ENCODE measurements at regions not wholly inside any gene's neighbourhood (a gene's known extent, or its start where the extent isn't known, plus 50 kb on each side); places are given as distances from the start of the nearest gene placed in this dataset.

DNA sequence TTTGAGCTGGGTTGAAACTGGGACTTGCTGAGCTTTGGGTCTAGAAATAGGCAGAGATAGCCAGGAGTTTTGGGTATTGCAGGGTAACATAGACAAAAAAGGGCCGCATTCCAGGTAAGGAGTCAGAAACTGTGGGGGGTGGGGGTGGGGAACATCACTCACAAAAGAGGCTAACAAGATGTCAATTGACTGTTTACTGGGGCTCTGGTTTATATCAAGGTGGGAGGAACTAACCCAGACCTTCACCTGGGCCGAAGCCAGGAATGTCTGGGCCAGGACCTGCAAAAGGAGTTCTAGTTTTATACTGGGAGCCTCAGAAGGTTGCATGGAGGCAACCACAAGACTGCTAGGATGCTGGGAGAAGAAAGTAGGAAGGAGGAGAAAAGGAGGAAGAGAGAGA is 154.4 kb downstream of the EMP1 start:
- H3K79me2 ChIP-seq (ENCODE audit: insufficient read depth, low read length) = no peaks in the 10 kb centered on the region
- no peaks in the 10 kb centered on the region for H3K9me3 ChIP-seq (ENCODE audit: low read length)
- no peak for TF ChIP-seq ZNF569 (CRISPR knock-in tag; IDR thresholded peaks at IDR 0.05; ENCODE audit: borderline replicate concordance)
- TF ChIP-seq MTA3 (CRISPR knock-in tag; IDR thresholded peaks at IDR 0.05) = no peak
- TF ChIP-seq ZNF431 (CRISPR knock-in tag; IDR thresholded peaks at IDR 0.05; ENCODE audit: borderline replicate concordance, low read depth) = no peak
- no peak for TF ChIP-seq ERF (CRISPR knock-in tag; IDR thresholded peaks at IDR 0.05)
- TF ChIP-seq ZNF782 (CRISPR knock-in tag; IDR thresholded peaks at IDR 0.05; ENCODE audit: borderline replicate concordance) = no peak
- TF ChIP-seq ZSCAN25 (CRISPR knock-in tag; IDR thresholded peaks at IDR 0.05) = no peak
- TF ChIP-seq KDM4B (CRISPR knock-in tag; IDR thresholded peaks at IDR 0.05) = no peak
- TF ChIP-seq HNRNPK (IDR thresholded peaks at IDR 0.05; ENCODE audit: low read depth, low read length, poor library complexity, severe bottlenecking) = no peak
- no peak for TF ChIP-seq IRF2 (CRISPR knock-in tag; IDR thresholded peaks at IDR 0.05)
- no peak for TF ChIP-seq ZNF234 (CRISPR knock-in tag; conservative IDR thresholded peaks at IDR 0.05)
- TF ChIP-seq POLR2AphosphoS5 (IDR thresholded peaks at IDR 0.05; ENCODE audit: low read depth, low read length) = no peak
- TF ChIP-seq ZNF552 (CRISPR knock-in tag; IDR thresholded peaks at IDR 0.05; ENCODE audit: borderline replicate concordance) = no peak
- no peak for TF ChIP-seq CEBPB (IDR thresholded peaks at IDR 0.05; ENCODE audit: borderline replicate concordance, low read depth, low read length)
- TF ChIP-seq ATF7-NPFF (CRISPR knock-in tag; IDR thresholded peaks at IDR 0.05; ENCODE audit: low read depth) = no peak
- TF ChIP-seq, protein P1, sequence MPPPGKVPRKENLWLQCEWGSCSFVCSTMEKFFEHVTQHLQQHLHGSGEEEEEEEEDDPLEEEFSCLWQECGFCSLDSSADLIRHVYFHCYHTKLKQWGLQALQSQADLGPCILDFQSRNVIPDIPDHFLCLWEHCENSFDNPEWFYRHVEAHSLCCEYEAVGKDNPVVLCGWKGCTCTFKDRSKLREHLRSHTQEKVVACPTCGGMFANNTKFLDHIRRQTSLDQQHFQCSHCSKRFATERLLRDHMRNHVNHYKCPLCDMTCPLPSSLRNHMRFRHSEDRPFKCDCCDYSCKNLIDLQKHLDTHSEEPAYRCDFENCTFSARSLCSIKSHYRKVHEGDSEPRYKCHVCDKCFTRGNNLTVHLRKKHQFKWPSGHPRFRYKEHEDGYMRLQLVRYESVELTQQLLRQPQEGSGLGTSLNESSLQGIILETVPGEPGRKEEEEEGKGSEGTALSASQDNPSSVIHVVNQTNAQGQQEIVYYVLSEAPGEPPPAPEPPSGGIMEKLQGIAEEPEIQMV (CRISPR knock-in tag; IDR thresholded peaks at IDR 0.05; ENCODE audit: low read depth) = no peak
- TF ChIP-seq HMGA1 (CRISPR knock-in tag; conservative IDR thresholded peaks at IDR 0.05) = no peak
- TF ChIP-seq, protein P2, sequence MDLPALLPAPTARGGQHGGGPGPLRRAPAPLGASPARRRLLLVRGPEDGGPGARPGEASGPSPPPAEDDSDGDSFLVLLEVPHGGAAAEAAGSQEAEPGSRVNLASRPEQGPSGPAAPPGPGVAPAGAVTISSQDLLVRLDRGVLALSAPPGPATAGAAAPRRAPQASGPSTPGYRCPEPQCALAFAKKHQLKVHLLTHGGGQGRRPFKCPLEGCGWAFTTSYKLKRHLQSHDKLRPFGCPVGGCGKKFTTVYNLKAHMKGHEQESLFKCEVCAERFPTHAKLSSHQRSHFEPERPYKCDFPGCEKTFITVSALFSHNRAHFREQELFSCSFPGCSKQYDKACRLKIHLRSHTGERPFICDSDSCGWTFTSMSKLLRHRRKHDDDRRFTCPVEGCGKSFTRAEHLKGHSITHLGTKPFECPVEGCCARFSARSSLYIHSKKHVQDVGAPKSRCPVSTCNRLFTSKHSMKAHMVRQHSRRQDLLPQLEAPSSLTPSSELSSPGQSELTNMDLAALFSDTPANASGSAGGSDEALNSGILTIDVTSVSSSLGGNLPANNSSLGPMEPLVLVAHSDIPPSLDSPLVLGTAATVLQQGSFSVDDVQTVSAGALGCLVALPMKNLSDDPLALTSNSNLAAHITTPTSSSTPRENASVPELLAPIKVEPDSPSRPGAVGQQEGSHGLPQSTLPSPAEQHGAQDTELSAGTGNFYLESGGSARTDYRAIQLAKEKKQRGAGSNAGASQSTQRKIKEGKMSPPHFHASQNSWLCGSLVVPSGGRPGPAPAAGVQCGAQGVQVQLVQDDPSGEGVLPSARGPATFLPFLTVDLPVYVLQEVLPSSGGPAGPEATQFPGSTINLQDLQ (CRISPR knock-in tag; IDR thresholded peaks at IDR 0.05) = no peak
- TF ChIP-seq TOPORS (CRISPR knock-in tag; IDR thresholded peaks at IDR 0.05) = no peak
- TF ChIP-seq ARNT (IDR thresholded peaks at IDR 0.05) = no peak
- TF ChIP-seq NRL (CRISPR knock-in tag; IDR thresholded peaks at IDR 0.05; ENCODE audit: borderline replicate concordance) = no peak
- ChIA-PET POLR2A (no interaction called here), CTCF (ENCODE audit: low intra/inter-chr PET ratio, low total read pairs) (no interaction called here)
- H3K27ac ChIP-seq (ENCODE audit: extremely low read length, insufficient read depth, low read length) = no peak overlapping the region
- no peaks in the 10 kb centered on the region; a peak in 1 of 5 replicates for H3K27me3 ChIP-seq (ENCODE audit: control insufficient read depth in 1 of 2, insufficient read depth in 2 of 2, low read length in 2 of 2)
- no peaks in the 10 kb centered on the region for H4K20me1 ChIP-seq (ENCODE audit: insufficient read depth, low read length)
- DNase-seq (ENCODE audit: low spot score) (no peak), FAIRE-seq (no peak), ATAC-seq (no peak)
- no peak overlapping the region for H3K4me2 ChIP-seq (ENCODE audit: low read depth, low read length)
- no peaks in the 10 kb centered on the region for H3K4me1 ChIP-seq (ENCODE audit: insufficient read depth, low read length)
- H2AFZ ChIP-seq (ENCODE audit: low read length) = no peak overlapping the region
- H3K9ac ChIP-seq (ENCODE audit: insufficient read depth, low read depth, low read length) = no peak overlapping the region
- H3K4me3 ChIP-seq (replicated peaks in 1 of 3; ENCODE audit: insufficient read depth in 1 of 3, low read depth in 2 of 3, low read length in 3 of 3) = no peak overlapping the region
- no peaks in the 10 kb centered on the region for H3K36me3 ChIP-seq (replicated peaks in 1 of 2; ENCODE audit: control insufficient read depth in 1 of 2, insufficient read depth in 2 of 2, low read length in 2 of 2)
- in situ Hi-C loops (cut with HindIII; ENCODE audit: extremely low pct_ligation_motif_present, low pct_unique_long_range_greater_than_20kb) (loop anchor here (25.0 kb wide), 1 partner anchor 811 kb away; no protein-coding TSS in a partner anchor), intact Hi-C loops (cut with micrococcal nuclease; ENCODE audit: unreplicated experiment) (no loop called here)
- no TSS peak for BruUV-seq (replicated peaks)
- WGBS (ENCODE audit: low lambda C conversion rate) = 9% methylated on average over 2 of the region's 2 CpGs

Data from HepG2 (cell line).